Posterior vena cava (tissue), 2 donors: ENCODE measurements at regions not wholly inside any gene's neighbourhood (a gene's known extent, or its start where the extent isn't known, plus 50 kb on each side); places are given as distances from the start of the nearest gene placed in this dataset.

ENCODE experiments used
- DNase-seq: peaks from one replicate; pipeline ENCODE4 v3.0.0-alpha.2; 2020; ENCODE audit warnings: low spot score
- intact Hi-C, 2 donors: fragments of 100-400 bp; cut with DNase I; formaldehyde crosslinking; loops; one replicate each; pipeline versions ENCODE4 v1.14.1 to v1.14.2; 2022 to 2023
- donor health status: DM: yes; HTN: yes; CAD: no.
- donor health status: DM: yes; HTN: yes; CAD: no.

- DNase-seq, result no peak
- intact Hi-C loops, result no loop called here
These were observed 49.7 kb downstream of the GLI2 start for GRCh38 chr2:120785228-120785966.

- intact Hi-C loops, result no loop called here
These were observed 50.6 kb downstream of the GLI2 start for GRCh38 chr2:120786038-120786960.

GRCh38 chr2:120787111-120787821 is 51.6 kb downstream of the GLI2 start:
- intact Hi-C loops, result no loop called here
- no peak for DNase-seq

More at GRCh38 chr2:120786038-120786960, 50.6 kb downstream of the GLI2 start:
- DNase-seq, result no peak

GRCh38 chr2:120787822-120788700 is 52.4 kb downstream of the GLI2 start:
- intact Hi-C loops, result no loop called here
- DNase-seq, result no peak

DNA sequence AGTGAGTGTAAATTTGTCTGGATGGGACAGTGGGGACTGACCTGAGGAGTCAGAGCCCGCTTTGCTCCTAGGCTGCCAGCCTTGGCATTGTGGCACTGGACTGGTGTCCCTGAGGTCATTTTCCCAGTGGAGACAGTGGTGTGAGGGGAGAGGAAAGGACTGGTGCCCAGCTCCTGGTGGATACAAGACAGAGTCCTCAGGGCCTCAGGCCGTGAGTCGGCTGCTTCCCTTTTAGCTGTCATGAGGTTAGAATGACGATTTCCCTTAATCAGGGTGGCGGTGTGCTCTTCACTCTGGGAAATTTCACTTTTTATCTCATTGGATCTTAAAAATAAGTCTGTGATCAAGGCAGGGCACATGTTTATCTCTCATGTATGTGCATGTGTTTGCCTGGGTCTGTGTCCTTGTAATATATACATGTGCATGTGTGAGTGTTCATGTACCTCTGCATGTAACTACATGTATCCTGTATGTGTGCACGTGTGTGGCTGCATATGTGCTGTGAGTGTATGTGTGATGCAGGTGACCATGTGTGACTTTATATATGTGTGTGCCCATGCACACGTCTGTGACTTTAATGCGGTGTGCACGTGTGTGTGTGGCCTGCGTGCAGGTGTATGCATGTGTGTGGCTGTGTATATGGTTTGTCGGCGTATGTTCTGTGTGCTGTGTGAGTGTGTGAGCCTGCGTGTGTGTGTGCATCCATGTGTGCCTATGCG is 55.7 kb downstream of the GLI2 start:
- intact Hi-C loops, result no loop called here
- DNase-seq, result no peak

DNA sequence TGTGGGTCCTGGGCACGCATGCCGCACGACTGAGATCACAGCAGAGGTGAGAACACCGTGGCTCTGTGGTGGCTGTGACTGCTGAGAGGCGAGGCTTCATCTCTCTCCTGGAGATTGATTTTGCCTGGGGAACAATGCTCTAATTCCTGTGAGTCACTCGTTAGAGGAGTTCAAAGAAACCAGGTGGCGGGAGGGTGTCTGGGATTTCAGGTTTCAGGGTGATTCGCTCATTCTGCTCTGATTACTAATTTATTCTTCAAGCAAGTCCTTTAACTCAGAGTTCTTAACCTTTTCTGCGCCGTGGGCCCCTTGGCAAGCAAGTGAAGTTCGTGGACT is 56.3 kb downstream of the GLI2 start:
- DNase-seq, result no peak
- intact Hi-C loops, result no loop called here

DNA sequence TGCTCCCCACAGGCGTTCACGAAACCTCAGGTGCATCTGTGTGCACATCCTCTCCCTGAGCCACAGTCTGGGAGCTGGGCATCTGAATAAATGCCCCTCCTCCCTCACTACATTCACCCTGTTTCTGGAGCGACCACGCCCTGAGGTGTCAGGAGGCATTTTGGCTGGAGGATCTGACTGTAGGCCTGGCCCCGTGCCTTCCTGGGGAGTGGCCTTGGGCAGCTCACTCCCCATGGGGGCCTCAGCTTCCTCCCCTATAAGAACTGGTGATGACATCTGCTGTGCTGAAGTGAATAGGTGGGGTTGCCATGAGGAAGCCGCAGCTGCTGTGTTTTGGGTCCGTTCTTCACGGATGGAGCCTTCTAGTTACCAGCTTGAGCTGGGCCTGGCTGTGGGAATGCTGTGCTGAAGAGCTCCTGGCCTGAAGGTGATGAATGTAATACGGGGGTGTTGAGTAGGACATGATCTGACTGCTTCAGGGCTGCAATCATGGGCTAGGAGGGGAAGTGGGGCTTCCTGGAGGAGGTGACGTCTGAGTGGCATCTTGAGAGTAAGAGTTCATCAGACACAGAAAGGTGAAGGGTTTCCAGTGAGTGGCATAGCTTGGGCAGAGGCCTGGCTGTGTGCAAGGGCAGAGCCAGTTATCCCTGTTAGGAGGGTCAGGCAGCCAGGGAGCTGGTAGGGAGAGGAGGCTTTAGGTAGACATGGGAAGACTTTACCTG is 58.2 kb downstream of the GLI2 start:
- no peak for DNase-seq
- intact Hi-C loops, result no loop called here

DNA sequence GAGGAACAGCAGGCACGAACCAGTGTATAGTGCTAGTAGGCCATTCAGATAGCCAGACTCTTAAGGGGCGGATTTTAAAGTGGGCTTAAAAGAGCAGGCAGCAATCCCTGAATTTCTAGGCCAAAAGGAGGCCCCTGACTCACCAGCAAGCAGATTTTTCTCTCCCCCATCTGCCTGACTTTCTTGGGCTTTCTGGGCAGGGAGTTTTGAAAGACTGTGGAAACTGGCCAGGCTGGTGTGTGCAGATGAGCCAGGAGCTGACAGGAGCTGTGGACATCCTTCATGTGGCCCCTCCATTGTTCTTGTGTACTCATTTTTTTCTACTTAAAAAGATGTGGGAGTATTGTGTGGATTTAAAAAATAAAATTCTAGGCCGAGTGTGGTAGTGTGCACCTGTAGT is 59.0 kb downstream of the GLI2 start:
- intact Hi-C loops, result no loop called here
- no peak for DNase-seq

DNA sequence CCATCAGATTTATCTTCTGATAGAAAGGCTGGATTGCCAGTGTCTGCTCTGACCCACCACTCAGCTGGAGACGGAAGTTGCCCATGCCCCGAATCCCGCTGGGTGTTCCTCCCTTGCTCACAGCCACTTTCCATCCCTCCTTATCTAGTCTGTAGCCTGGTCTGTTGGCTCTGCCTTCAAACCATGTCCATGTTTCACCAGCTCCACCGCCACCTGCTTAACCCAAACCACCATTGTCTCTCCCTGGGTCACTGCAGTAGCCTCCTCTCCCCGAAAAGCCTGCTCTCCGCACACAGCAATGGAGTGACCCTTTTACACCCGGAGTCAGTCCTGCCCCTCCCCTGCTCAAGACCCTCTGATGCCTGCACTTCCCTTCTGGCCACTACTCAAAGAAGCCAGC is 60.4 kb downstream of the GLI2 start:
- no peak for DNase-seq
- intact Hi-C loops, result no loop called here

DNA sequence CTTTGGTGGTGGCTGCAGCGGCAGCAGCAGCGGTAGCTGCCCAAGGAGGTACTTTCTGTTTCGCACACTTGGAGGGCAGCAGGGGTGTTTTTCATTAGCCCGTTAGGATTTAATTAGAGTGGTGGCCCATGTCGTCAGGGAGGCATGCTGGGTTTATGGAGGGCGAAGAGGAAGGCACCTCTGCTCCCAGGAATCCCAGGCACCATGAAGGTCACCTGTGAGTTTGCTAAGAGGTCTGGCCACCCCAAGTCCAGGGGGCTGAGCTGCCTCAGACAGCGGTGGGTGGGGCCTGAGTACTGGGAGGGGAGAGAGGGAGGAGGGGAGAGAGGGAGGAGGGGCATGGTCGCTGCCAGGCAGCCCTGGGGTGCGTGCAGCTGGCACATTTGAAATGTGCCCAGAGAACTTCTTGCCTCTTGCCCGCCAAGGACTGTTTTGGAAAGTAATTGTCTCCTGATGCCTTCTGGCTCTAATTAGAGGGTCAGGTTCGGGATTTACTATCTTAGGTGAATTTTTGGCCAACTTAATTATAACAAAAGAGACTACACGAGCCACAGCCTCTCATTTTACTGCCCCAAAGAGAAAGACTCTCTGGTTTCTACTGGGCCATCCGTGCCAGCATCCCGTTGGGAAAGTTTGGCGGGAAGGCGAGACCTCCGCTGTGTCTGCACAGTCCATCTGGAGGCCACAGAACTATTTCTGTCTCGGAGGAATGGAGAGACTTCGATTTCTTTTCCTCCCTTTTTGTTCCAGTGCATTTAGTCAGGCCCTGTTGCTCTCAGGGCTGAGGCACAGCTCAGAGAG is 62.0 kb downstream of the GLI2 start:
- no peak for DNase-seq
- intact Hi-C loops, result no loop called here

DNA sequence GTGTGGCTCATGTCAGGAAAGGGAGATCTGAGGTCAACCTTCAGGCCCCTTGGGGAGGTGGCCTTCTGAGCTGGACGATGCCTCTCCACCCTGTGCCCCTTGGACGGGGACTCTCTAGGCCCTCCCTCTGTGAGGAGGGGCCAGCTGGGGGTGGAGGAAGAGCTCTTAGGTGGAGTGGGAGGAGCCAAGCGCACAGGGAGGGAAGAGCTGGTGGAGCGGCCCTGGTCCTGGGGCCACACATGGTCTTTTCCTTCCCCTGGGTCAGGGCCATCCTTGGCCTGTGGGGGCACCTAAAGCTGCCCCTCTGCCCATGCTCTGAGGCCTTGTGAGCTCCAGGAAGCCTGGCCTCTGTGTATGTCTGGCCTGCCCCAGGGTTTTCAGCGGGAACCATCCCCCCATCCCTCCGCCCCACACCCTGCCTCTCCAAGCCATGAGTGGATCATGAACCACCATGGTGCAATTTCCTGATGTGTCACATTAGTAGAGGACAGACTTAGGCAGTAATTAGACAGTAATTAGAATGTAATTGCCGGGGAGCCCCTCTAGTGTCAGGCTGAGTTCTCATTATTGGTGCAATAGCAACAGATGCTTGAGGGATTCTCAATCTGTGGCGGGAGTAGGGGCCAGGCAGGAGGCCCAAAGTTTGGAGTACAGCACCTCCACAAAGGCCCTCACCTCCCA is 63.0 kb downstream of the GLI2 start:
- intact Hi-C loops, result no loop called here
- no peak for DNase-seq

DNA sequence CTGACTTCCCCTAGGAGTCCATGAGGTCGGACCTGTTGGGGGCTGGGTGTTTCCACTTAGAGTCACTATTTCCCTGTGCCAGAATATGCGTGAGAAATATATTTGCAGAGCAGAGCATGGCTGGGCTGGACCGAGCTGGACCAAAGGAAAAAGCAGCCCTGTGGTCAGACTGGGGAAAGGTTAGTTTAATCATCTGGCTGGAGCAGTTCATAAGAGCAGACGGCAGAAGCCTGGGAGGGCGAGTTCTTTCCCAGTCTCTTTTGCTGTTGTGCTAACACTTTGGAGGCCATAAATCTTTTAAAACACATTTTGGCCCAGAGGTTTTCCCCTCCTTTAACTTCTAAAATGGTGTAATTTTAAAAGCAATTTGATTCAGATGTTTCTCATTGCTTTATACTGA is 66.5 kb downstream of the GLI2 start:
- intact Hi-C loops, result loop anchor here in 1 of 2 donors (10.0 kb wide), 2 partner anchors 67 to 113 kb away; partner anchors contain the start of gene GLI2
- DNase-seq, result peak; percentile 88

- DNase-seq, result no peak
- intact Hi-C loops, result loop anchor here in 1 of 2 donors (10.0 kb wide), 2 partner anchors 68 to 112 kb away; partner anchors contain the start of gene GLI2
These were observed 67.3 kb downstream of the GLI2 start for GRCh38 chr2:120802867-120803484.

DNA sequence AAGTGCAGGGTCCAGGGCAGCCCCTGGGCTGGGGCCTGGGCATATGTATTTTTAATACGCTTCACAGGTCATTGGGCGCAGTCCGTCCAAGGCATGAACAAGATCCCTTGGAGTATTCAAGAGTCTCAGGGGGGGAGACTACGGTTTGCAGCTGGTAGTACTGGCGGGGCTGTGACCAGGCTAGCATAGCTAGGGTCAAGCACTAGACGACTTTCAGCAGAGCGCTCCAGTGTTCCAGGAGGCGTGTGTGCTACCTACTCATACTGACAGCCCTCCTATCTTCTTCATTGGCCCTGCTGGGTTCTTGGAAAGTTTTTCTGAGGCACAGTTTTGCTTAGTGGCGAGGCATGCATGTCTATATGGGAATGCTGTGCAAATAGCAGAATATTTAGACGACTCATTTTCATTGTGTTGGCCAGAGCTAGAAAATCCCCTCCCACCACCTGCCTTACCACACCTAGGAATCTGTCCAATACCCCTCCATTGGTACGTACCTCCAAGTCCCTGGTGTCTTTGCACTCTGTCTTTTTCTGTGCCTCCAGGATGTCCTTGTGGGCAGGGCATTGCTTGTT is 68.2 kb downstream of the GLI2 start:
- DNase-seq, result no peak
- intact Hi-C loops, result loop anchor here in 1 of 2 donors (10.0 kb wide), 2 partner anchors 69 to 111 kb away; partner anchors contain the start of gene GLI2

DNA sequence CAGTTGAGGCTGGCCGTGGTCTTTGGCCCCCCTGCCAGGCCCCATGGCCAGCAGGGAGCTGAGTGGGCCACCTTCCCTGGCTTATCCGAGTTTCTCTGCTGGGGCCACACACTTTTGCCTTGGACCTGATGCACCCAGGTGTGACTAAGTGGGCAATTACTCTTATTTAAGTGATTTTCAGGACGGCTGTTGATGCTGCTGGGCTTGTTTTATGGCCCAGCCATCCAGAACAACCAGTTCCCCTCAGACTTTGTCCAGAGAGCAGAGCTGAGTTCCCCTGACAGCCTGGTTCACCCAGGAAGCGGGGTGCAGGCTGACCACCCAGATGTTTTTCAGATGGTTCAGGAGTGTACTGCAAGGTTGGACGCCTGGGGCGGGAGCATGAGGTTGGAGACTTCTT is 68.8 kb downstream of the GLI2 start:
- intact Hi-C loops, result loop anchor here in 1 of 2 donors (10.0 kb wide), 2 partner anchors 70 to 110 kb away; partner anchors contain the start of gene GLI2

More for the DNA sequence above, 68.8 kb downstream of the GLI2 start:
- DNase-seq, result no peak
